ENCODE measurements at regions not wholly inside any gene's neighbourhood (a gene's known extent, or its start where the extent isn't known, plus 50 kb on each side); places are given as distances from the start of the nearest gene placed in this dataset.

DNA sequence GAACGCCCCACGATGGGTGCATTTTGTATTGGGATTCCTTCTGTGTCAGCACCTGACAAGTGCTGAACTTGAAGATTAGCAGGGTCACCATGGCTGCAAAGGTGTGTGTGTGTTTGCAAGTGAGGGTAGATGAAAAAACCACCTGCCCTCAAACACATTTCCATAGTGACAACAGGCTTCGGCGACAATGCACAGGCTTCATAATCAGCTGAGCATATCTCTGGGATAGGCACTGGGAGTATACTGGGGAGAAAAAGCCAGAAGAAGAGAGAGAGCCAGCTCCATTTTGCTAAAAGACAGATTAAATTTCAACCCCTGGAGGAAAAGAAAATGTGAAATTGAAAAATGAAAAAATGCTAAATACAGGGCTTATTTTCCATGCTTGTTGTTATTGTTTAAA is 656.1 kb downstream of the INHBA start:
- TF ChIP-seq TAF1 (IDR thresholded peaks at IDR 0.05; ENCODE audit: low read depth) (no peak), CEBPB (IDR thresholded peaks at IDR 0.05) (no peak), RAD21 (IDR thresholded peaks at IDR 0.05; ENCODE audit: low read depth) (no peak), EP300 (IDR thresholded peaks at IDR 0.05; ENCODE audit: borderline replicate concordance) (no peak), CREB1 (IDR thresholded peaks at IDR 0.05; ENCODE audit: low read depth) (no peak), TEAD4 (IDR thresholded peaks at IDR 0.05) (no peak), YY1 (IDR thresholded peaks at IDR 0.05; ENCODE audit: low read depth) (no peak), NFIC (IDR thresholded peaks at IDR 0.05) (no peak), TCF12 (IDR thresholded peaks at IDR 0.05; ENCODE audit: low read depth) (no peak), FOXM1 (IDR thresholded peaks at IDR 0.05; ENCODE audit: borderline replicate concordance, low read depth) (no peak), MAX (IDR thresholded peaks at IDR 0.05) (no peak)
- TF ChIP-seq, protein P1, sequence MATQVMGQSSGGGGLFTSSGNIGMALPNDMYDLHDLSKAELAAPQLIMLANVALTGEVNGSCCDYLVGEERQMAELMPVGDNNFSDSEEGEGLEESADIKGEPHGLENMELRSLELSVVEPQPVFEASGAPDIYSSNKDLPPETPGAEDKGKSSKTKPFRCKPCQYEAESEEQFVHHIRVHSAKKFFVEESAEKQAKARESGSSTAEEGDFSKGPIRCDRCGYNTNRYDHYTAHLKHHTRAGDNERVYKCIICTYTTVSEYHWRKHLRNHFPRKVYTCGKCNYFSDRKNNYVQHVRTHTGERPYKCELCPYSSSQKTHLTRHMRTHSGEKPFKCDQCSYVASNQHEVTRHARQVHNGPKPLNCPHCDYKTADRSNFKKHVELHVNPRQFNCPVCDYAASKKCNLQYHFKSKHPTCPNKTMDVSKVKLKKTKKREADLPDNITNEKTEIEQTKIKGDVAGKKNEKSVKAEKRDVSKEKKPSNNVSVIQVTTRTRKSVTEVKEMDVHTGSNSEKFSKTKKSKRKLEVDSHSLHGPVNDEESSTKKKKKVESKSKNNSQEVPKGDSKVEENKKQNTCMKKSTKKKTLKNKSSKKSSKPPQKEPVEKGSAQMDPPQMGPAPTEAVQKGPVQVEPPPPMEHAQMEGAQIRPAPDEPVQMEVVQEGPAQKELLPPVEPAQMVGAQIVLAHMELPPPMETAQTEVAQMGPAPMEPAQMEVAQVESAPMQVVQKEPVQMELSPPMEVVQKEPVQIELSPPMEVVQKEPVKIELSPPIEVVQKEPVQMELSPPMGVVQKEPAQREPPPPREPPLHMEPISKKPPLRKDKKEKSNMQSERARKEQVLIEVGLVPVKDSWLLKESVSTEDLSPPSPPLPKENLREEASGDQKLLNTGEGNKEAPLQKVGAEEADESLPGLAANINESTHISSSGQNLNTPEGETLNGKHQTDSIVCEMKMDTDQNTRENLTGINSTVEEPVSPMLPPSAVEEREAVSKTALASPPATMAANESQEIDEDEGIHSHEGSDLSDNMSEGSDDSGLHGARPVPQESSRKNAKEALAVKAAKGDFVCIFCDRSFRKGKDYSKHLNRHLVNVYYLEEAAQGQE (IDR thresholded peaks at IDR 0.05; ENCODE audit: low read depth) = no peak

All from Ishikawa (cell line).